ENCODE measurements at regions not wholly inside any gene's neighbourhood (a gene's known extent, or its start where the extent isn't known, plus 50 kb on each side); places are given as distances from the start of the nearest gene placed in this dataset.
"Not testable (repeated sequence)": the region's sequence is repeated elsewhere in the genome, so short reads cannot be mapped to it uniquely, and the experiment has no call there.

GRCh38 chr5:158451993-158452672 is 593.2 kb upstream of the CLINT1 start:
- Histone ChIP-seq H3K9ac (ENCODE audit: extremely low read depth, low read length, poor library complexity, severe bottlenecking) (no peak overlapping the region), H3K27ac (ENCODE audit: low read depth, low read length) (peak overlapping the region; percentile 50), H3K9me3 (ENCODE audit: control insufficient read depth, low read length) (no peaks in the 10 kb centered on the region), H3K4me1 (ENCODE audit: control insufficient read depth, insufficient read depth, low read length) (no peaks in the 10 kb centered on the region), H3K36me3 (ENCODE audit: control insufficient read depth, insufficient read depth, low read length) (no peaks in the 10 kb centered on the region), H3K27me3 (ENCODE audit: control insufficient read depth, insufficient read depth, low read length, poor library complexity, severe bottlenecking) (no peaks in the 10 kb centered on the region), H3K4me3 (ENCODE audit: low read length) (no peak overlapping the region)
- no peak overlapping the region for H3K4me3 Mint-ChIP-seq
- H3K27ac Mint-ChIP-seq = no peak overlapping the region
- no peaks in the 10 kb centered on the region for H3K27me3 Mint-ChIP-seq (ENCODE audit: insufficient read depth)
- no peak for DNase-seq
- no peak for TF ChIP-seq CTCF (conservative IDR thresholded peaks at IDR 0.05)
- 84 to 90% methylated on average over 2 to 13 of the region's 13 CpGs for WGBS, 2 experiments (ENCODE audit: insufficient coverage in 1 of 2, insufficient read length in 1 of 2)
- no peaks in the 10 kb centered on the region for H3K4me1 Mint-ChIP-seq
- peaks cover under 1% of the 10 kb centered on the region for H3K9me3 Mint-ChIP-seq
- H3K36me3 Mint-ChIP-seq (ENCODE audit: low read depth) = no peaks in the 10 kb centered on the region

DNA sequence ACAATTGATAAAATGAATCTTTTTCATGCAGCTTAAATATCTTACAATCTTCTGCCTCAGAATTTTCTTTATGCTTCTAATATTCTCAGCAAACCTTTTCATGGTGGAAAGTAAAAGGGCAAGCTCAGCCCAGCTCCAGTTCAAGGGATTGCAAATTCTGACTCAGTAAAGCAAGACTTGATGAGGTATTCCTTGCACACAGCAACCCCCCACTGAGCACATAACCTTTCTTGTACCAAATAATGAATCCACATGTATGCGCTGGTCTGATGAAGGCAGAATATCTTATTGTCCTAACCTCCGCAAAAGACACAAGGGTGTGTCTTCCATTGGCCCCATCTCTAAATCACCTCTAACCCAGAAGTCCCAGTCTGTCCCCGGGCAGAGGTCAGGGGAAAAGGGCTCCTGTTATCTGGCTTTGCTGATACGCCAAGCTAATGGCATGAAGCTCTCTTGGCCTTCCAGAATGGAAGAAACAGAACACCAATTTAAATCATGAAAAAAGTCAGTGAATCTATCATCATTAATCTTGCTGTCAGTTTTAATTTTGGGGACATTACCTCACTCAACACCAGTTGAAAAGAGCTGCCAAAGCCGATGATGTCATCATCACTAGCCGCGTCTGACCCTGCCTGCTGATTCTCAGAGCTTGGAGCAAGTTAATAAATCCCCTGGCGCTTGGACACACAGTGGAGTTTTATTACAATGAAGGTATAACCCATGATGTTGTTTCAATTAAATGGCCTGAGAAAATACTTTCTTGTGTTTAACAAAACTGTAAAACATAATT is 592.5 kb upstream of the CLINT1 start:
- Histone ChIP-seq H3K27me3 (ENCODE audit: control insufficient read depth, insufficient read depth, low read length, poor library complexity, severe bottlenecking) (no peaks in the 10 kb centered on the region), H3K27ac (ENCODE audit: low read depth, low read length) (peak overlapping the region; percentile 50), H3K4me1 (ENCODE audit: control insufficient read depth, insufficient read depth, low read length) (no peaks in the 10 kb centered on the region), H3K36me3 (ENCODE audit: control insufficient read depth, insufficient read depth, low read length) (no peaks in the 10 kb centered on the region), H3K4me3 (ENCODE audit: low read length) (no peak overlapping the region), H3K9ac (ENCODE audit: extremely low read depth, low read length, poor library complexity, severe bottlenecking) (no peak overlapping the region), H3K9me3 (ENCODE audit: control insufficient read depth, low read length) (no peaks in the 10 kb centered on the region)
- H3K9me3 Mint-ChIP-seq = peaks cover 7% of the 10 kb centered on the region
- H3K27me3 Mint-ChIP-seq (ENCODE audit: insufficient read depth) = no peaks in the 10 kb centered on the region
- H3K4me3 Mint-ChIP-seq = no peak overlapping the region
- 88 to 93% methylated on average over 6 to 8 of the region's 8 CpGs for WGBS, 2 experiments (ENCODE audit: insufficient coverage in 1 of 2, insufficient read length in 1 of 2)
- TF ChIP-seq CTCF (conservative IDR thresholded peaks at IDR 0.05) = no peak
- H3K27ac Mint-ChIP-seq = no peak overlapping the region
- no peaks in the 10 kb centered on the region for H3K36me3 Mint-ChIP-seq (ENCODE audit: low read depth)
- H3K4me1 Mint-ChIP-seq = no peaks in the 10 kb centered on the region
- no peak for DNase-seq

GRCh38 chr5:158450751-158451171 is 591.8 kb upstream of the CLINT1 start:
- no peak overlapping the region for H3K27ac ChIP-seq (ENCODE audit: low read depth, low read length)
- Mint-ChIP-seq H3K9me3 (peaks cover 13% of the 10 kb centered on the region), H3K4me1 (no peaks in the 10 kb centered on the region), H3K4me3 (no peak overlapping the region), H3K27me3 (ENCODE audit: insufficient read depth) (no peaks in the 10 kb centered on the region), H3K36me3 (ENCODE audit: low read depth) (no peaks in the 10 kb centered on the region), H3K27ac (no peak overlapping the region)
- H3K27me3 ChIP-seq (ENCODE audit: control insufficient read depth, insufficient read depth, low read length, poor library complexity, severe bottlenecking) = no peaks in the 10 kb centered on the region
- TF ChIP-seq CTCF (conservative IDR thresholded peaks at IDR 0.05) = no peak
- H3K9ac ChIP-seq (ENCODE audit: extremely low read depth, low read length, poor library complexity, severe bottlenecking) = no peak overlapping the region
- no peak for DNase-seq
- H3K36me3 ChIP-seq (ENCODE audit: control insufficient read depth, insufficient read depth, low read length) = no peaks in the 10 kb centered on the region
- H3K4me1 ChIP-seq (ENCODE audit: control insufficient read depth, insufficient read depth, low read length) = no peaks in the 10 kb centered on the region
- 85 to 96% methylated on average over 5 of the region's 5 CpGs for WGBS, 2 experiments (ENCODE audit: insufficient coverage in 1 of 2, insufficient read length in 1 of 2)
- peaks cover 3% of the 10 kb centered on the region for H3K9me3 ChIP-seq (ENCODE audit: control insufficient read depth, low read length)
- no peak overlapping the region for H3K4me3 ChIP-seq (ENCODE audit: low read length)

GRCh38 chr5:158446761-158447160 is 587.8 kb upstream of the CLINT1 start:
- peaks cover 49% of the 10 kb centered on the region for H3K9me3 Mint-ChIP-seq
- peaks cover 17% of the 10 kb centered on the region for H3K9me3 ChIP-seq (ENCODE audit: control insufficient read depth, low read length)
- not testable (repeated sequence) for H3K36me3 Mint-ChIP-seq (ENCODE audit: low read depth); H3K27me3 ChIP-seq (ENCODE audit: control insufficient read depth, insufficient read depth, low read length, poor library complexity, severe bottlenecking); H3K4me3 Mint-ChIP-seq; H3K27me3 Mint-ChIP-seq (ENCODE audit: insufficient read depth); H3K27ac Mint-ChIP-seq; H3K4me1 ChIP-seq (ENCODE audit: control insufficient read depth, insufficient read depth, low read length); DNase-seq; H3K27ac ChIP-seq (ENCODE audit: low read depth, low read length); H3K4me1 Mint-ChIP-seq; H3K4me3 ChIP-seq (ENCODE audit: low read length); H3K36me3 ChIP-seq (ENCODE audit: control insufficient read depth, insufficient read depth, low read length); H3K9ac ChIP-seq (ENCODE audit: extremely low read depth, low read length, poor library complexity, severe bottlenecking)
- WGBS, 2 experiments (ENCODE audit: insufficient coverage in 1 of 2, insufficient read length in 1 of 2) = 83 to 87% methylated on average over 4 to 6 of the region's 6 CpGs

DNA sequence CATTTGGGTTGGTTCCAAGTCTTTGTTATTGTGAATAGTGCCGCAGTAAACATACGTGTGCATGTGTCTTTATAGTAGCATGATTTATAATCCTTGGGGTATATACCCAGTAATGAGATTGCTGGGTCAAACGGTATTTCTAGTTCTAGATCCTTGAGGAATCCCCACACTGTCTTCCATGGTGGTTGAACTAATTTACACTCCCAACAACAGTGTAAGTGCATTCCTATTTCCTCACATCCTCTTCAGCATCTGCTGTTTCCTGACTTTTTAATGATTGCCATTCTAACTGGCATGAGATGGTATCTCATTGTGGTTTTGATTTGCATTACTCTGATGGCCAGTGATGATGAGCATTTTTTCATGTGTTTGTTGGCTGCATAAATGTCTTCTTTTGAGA is 580.3 kb upstream of the CLINT1 start:
- not testable (repeated sequence) for H3K27me3 ChIP-seq (ENCODE audit: control insufficient read depth, insufficient read depth, low read length, poor library complexity, severe bottlenecking); H3K4me1 Mint-ChIP-seq; H3K27ac ChIP-seq (ENCODE audit: low read depth, low read length); H3K4me3 Mint-ChIP-seq; DNase-seq; H3K9ac ChIP-seq (ENCODE audit: extremely low read depth, low read length, poor library complexity, severe bottlenecking); H3K36me3 Mint-ChIP-seq (ENCODE audit: low read depth); H3K4me1 ChIP-seq (ENCODE audit: control insufficient read depth, insufficient read depth, low read length); H3K9me3 ChIP-seq (ENCODE audit: control insufficient read depth, low read length); H3K27me3 Mint-ChIP-seq (ENCODE audit: insufficient read depth); H3K36me3 ChIP-seq (ENCODE audit: control insufficient read depth, insufficient read depth, low read length); H3K27ac Mint-ChIP-seq; H3K4me3 ChIP-seq (ENCODE audit: low read length)
- WGBS, 2 experiments (ENCODE audit: insufficient coverage in 1 of 2, insufficient read length in 1 of 2) = 96 to 100% methylated on average over 1 to 3 of the region's 3 CpGs
- H3K9me3 Mint-ChIP-seq = peaks cover 22% of the 10 kb centered on the region

Measured in endodermal cell (in vitro differentiated cells).